ENCODE measurements at regions not wholly inside any gene's neighbourhood (a gene's known extent, or its start where the extent isn't known, plus 50 kb on each side); places are given as distances from the start of the nearest gene placed in this dataset.

DNA sequence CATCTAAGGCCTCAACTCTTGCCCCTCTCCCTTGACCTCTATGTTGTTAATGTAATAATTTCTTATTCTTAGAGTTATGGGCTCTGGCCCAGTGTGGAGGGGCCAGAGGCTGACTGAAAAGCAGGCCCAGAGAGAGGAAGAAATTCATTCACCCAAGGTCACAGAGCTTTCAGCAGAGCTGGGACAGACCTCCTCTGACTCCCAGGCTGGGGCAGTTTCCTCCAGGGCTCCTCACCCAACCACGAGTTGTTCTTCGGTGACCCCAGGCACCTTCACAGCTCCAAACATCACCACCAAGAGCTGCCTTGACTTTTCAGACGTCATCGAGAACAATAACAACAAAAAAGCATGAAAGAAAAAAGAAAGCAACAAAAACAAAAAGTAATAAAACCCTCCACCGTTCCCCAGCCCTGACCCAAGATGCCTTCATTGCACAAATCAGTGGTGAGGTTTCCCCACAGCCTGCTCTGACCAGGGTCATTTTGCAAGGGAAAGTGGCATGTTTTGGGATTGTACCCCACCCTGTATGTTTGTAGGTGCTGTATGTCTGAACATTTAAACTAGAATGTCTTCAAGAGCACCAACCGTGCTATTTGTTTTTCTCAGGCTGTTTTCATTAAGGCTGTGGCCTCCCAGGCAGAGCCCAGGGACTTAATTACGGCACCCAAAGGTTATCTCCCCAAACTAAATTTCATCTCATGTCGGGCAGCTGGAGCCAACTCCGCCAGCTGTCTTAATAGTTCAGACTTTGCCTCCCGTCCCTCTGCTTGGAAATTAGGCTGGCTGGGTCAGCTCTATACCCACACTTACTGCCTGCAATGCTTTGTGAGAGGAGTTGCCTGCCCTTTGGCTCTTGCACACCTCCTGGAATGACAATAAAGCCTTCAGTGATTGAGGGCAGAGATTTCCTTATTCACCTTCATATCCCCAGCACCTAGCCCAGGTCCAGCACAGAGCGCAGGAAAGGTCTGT is 173.8 kb downstream of the RPLP1 start:
- DNase-seq = no peak

DNA sequence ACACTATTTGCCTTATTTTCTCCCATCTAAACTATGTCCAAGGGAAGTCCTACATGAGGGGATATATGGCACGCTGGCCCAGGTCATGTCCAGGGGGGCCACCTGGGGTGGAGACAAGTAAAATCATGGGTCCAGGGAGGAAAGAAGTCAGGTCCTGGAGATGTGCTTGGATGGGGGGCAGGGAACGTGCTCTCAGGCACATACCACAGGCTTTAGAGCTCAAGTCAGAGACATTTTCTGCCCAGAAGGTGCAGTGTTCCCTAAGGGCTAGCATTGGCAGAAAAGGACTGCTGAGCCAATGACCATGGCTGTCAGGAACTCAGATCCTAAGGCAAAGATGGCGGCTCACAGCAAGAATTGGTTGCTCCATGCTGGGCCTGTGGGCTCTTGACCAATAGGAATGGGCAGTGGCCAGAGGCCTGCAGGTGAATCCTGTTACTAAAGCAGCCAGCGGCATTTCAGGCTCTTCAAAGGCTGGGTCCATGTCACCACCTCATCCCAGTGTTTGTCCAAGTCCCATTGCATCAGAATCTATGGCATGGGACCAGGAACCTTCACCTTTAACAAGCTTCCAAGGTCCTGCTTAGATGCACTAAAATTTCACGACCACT is 175.0 kb downstream of the RPLP1 start:
- DNase-seq = no peak

DNA sequence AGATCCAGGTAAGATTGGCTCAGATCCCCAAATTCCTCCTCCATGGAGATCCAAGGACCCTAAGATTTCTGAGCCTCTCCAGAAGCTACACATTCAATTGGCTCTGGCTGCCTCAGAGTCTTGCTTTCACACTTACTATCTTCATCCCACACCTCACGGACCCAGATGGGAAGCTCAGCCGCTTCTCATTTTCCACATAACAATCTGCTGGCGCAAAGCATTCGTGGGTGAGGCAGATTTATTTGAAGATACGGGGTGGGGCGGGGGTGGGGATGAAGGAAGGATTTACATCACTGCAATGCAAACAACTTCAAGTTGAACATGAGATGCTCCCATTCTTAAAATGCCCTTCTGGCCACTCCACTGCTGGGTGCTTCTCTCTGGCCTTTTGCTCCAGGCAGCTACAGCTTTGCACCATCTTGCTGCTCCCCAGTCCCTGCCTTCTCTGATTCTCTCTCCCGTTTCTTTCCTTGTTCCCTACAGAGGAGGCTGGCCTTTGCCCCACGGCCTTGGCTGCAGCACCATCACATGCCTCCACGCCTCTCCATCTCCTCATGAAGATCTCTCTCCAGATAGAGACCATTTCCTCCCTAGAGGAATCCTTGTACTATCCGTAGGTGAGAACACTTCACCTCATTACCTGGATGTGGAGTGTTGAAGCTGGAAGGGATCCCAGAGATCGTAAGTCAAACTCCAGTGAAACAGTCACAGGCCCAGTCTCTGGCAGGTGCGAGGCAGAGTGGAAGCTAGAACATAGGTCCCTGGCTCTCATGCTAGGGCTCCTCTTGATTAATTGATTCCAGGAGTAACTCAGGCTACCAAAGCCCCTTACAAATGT is 175.9 kb downstream of the RPLP1 start:
- DNase-seq = no peak

DNA sequence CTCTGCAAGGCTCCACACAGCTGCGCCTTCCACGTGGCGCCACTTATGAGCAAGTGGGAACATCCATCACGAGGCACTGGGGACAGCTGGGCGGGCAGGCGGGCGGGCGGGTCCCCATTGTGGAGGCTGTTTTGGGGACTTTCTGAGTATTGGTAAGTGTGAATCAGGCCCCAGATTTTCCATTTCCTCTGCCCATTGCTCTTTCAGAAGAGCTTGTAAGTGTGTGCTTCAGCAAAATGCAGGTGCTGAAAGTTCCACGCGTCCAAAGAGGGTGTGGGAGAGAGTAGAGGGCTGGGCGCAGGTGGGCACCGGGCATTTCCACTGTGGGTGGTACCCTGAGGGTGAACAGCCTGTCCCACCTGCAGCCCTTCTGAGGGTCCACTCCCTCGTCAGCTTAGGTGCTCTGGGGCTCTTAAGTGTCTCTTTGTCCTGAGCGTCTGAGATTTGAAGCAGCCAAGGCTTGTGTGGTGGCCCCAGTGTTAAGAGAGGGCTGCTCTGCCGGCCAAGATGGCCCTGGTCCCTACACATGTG is 177.1 kb downstream of the RPLP1 start:
- DNase-seq = no peak

DNA sequence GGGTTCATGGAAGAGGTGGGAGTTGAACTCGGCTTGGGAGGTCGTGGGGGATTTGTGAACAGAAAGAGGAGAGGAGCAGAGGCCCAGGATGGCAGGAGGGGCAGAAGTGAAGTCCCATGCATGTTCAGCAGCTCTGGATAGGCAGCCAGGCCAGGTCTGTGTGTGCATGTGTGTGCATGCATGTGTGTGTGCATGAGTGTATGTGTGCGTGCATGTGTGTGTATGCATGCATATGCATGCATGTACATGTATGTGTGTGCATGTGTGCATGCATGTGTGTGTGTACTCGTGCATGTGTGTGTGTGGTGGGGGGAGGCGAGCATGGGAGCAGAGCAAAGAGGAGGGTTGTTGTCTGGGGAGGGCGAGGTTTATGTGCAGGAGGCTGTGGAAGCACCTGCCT is 178.4 kb downstream of the RPLP1 start:
- DNase-seq = no peak

DNA sequence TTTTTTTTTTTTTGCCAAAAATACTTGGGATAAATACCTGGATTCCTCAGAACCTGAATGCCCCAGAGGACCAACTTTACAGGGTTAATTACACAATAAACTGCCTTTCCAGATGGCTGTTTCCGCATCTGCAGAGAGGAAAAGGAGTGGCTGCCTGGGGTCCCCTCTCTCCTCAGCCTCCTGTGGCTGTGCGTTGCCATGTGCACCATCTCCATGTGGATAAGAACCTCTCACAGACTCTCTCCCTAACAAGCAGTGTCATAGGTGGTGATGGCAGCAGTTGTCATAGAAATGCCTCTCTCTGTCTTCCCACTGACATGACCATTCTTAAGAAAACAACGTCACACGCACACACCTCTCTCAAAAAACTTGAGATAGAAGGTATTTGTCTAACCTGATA is 179.4 kb downstream of the RPLP1 start:
- DNase-seq = no peak

- no peak for DNase-seq
Observed at GRCh38 chr15:69634860-69635259, 182.2 kb downstream of the RPLP1 start.

DNA sequence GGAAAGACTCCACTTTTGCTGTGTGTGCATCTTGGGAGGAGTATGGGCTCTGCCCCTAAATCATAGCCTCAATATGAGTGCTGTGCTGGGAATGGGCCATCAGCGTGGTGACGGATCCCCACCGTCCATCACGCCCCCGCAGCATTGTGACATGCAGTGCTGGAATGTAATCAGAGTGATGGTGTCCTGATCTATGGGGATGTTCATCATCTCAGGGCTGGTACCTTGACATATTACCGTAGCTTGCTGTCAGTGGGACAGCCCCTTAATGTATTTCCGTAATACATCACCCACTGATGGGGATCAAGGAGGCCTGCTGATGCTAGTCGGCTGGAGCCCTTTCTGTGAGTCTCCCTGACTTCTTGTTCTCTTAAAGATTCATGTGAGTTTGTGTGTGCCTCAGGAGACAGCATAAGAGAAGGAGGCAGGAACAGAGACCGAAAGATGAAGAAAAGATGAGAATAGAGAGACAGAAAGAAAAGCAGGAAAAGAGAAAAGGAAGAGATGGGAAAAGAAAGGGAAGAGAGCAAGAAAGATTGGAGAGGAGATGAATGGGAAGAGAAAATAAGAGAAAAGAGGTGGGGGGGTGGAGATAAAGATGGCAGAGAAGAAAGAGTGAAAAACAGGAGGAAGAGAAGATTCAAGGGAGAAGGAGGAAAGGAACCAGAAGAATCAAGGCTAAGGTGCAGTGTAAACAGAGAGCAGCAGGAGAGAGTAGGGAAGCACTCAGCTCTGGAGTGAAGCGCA is 183.7 kb downstream of the RPLP1 start:
- DNase-seq = no peak

DNA sequence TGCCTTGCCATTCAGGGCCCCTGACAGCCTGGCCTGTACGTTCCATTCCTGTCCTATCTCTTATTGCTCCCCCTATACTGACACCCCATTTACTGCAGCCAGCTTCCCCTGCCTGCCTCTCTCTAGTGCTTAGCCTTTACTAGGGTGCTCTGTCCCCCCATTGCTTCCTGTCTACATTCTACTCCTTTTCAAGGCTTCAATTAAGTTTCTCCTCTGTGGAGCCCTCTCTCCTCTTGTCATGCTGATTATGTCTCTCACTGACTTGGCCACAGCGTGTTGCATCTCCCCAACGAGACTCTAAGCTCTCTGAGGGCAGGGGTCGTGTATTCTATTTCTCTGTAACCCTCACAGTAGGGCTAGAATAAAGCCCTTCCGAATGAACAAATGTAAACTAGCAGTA is 185.2 kb downstream of the RPLP1 start:
- DNase-seq = no peak

GRCh38 chr15:69643476-69643875 is 190.9 kb downstream of the RPLP1 start:
- DNase-seq = no peak

- no peak for DNase-seq
Observed at GRCh38 chr15:69643971-69644370, 191.4 kb downstream of the RPLP1 start.

GRCh38 chr15:69644876-69645275 is 192.3 kb downstream of the RPLP1 start:
- DNase-seq = no peak

- DNase-seq = no peak
Observed at GRCh38 chr15:69647142-69647513, 194.5 kb downstream of the RPLP1 start.

GRCh38 chr15:69648212-69648611 is 195.6 kb downstream of the RPLP1 start:
- no peak for DNase-seq

DNA sequence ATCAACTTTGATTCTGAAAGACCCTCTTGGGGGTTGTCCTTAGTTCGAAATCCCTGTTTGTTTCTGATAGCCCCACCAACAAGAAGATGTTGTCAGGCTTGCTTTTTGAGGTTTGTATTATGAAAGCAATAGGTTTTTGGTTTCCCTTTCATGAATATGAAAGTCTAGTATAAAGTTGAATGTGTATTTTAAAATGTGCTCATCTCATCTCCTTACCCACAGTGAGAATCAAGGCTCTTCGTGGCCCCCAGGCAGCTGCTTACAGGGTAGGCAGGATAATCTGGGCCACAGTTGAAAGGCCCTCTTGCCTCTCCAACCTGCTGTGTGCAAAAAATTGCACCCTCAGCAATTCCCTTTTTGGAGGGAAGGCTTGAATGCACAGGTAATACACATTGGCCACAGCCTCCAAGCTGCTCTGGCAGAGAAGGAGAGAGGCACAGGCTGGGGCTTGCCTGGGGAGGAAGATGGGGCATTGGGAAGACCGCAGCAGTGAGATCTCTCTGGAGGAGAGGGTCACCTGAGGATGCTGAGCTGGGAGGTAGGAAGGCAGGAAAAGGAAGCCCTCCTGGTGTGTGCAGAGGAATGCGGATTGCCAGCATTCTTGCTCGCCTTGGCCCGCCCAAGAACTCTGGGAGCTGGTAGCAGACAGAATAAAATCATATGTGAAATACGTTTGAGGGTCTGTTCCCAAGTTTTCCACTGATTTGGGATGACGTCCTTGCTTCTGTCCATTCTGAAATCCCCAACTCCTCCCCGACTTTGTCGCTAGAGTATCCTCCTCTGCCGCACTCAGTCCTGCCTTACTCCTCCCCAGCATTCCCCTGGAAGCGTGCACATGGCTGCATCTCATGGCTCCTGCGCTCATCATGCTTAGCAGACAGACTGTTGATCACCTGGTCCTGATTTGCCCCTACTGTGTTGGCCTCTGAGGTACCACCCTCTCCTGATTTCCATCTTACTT is 196.4 kb downstream of the RPLP1 start:
- no peak for DNase-seq

GRCh38 chr15:69652293-69652692 is 199.7 kb downstream of the RPLP1 start:
- no peak for DNase-seq

GRCh38 chr15:69652751-69653305 is 200.2 kb downstream of the RPLP1 start:
- DNase-seq = no peak

DNA sequence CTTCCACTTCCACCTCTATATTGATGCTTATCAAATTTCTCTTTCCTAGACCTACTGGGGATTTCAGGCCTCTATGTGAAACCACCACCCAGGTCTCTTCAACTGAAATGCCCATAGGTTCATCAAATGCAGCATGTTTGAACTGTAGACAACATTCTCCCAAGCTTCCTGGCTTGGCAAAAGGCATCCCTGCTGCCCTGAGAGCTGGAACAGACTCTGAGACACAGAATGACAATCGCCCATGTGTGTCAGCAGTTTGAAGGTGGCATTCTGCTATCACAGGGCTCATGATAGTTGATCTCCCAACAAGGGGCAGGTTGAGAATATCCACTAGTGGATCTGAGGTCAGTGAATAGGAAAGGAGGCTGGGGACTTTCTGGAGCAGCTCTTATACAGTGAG is 200.7 kb downstream of the RPLP1 start:
- DNase-seq = no peak

DNA sequence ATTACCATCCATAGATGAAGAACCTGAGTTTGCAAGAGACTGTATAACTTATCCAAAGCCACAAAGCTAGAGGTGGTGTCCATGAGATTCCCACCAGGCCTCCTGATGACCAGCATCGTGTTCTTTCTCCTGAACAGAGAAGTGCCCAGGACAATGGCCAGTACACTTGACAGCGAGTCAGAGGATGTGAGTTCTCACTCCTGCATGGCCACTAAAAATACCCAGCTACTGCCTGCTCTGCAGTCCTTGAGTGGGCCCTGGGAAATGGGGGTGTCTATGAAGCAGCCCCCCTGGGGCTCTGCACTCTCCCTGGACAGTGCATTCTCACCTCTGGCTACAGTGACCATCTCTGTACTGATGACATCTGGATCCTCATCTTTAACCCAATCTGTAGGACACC is 201.2 kb downstream of the RPLP1 start:
- DNase-seq = no peak
